ENCODE measurements at regions not wholly inside any gene's neighbourhood (a gene's known extent, or its start where the extent isn't known, plus 50 kb on each side); places are given as distances from the start of the nearest gene placed in this dataset.
A peak's percentile ranks its signal among the peaks of the same experiment; 100 is the strongest.

DNA sequence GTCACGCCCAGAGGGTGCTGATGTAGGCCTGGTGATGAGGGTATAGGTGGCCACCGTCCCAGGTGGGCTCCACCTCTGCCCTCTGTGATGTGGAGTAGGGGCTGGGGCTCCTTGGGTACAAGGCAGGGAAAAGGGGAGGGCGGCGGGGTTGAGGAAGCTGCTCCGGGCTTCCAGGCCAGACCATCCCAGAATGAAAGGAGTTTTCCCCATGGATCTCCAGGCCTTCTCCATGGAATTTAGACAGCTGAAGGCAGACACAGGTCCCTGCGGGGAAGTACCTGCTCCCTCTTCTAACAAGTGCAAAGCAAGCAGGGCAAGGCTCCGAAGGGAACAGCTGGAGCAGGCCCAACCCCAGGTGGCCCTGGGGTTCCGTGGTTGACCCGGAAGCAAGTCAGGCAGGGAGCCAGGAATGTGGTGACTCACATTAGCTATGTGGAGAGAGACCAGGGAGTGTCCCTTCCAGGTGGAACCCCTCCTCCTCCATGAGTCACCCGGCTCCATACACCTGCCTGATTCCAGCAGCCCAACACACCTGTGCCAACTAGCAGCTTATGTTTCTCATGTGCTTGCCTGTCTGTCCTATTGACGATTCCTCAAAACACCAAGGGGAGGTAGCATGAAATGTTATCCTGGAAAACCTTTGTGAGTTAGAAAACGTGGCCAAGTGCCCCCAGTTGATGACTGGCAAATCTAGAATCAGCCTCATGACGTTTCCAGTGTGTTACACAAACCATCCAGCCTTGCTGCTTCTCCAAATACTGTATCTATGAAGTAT, 59.7 kb upstream of the SNX9 start (continued):
- peak in 1 of 2 experiments; percentile 65; a peak in 1 of 4 replicates for TF ChIP-seq RCOR1 (IDR thresholded peaks at IDR 0.05; ENCODE audit: borderline replicate concordance in 1 of 2, low read depth in 2 of 2, low read length in 2 of 2)
- TF ChIP-seq ZFX (CRISPR knock-in tag; IDR thresholded peaks at IDR 0.05) = peak; percentile 86
- TF ChIP-seq ZKSCAN8 (CRISPR knock-in tag; IDR thresholded peaks at IDR 0.05) = 0 out of 2 replicates have a peak, but pooled peaks have one; percentile 64
- TF ChIP-seq TCF7 (IDR thresholded peaks at IDR 0.05; ENCODE audit: borderline replicate concordance) = no peak
- TF ChIP-seq SMARCA5 (IDR thresholded peaks at IDR 0.05) = no peak
- TF ChIP-seq YY1 (IDR thresholded peaks at IDR 0.05; ENCODE audit: borderline replicate concordance in 1 of 3, control insufficient read depth in 1 of 3, extremely low read depth in 1 of 3, insufficient read depth in 3 of 3, insufficient read length in 1 of 3, insufficient replicate concordance in 2 of 3, low read depth in 1 of 3, low read length in 2 of 3) = no peak
- TF ChIP-seq NRF1 (conservative IDR thresholded peaks at IDR 0.05 in 1 of 2, IDR thresholded peaks at IDR 0.05 in 1 of 2) = peak in 1 of 2 experiments; percentile 18; a peak in 2 of 4 replicates
- TF ChIP-seq, protein P1, sequence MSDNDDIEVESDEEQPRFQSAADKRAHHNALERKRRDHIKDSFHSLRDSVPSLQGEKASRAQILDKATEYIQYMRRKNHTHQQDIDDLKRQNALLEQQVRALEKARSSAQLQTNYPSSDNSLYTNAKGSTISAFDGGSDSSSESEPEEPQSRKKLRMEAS (CRISPR knock-in tag; IDR thresholded peaks at IDR 0.05) = 0 out of 2 replicates have a peak, but pooled peaks have one; percentile 35
- TF ChIP-seq SMARCB1 (IDR thresholded peaks at IDR 0.05; ENCODE audit: insufficient read length, low read depth) = peak; percentile 84
- no peak for TF ChIP-seq CAMTA2 (CRISPR knock-in tag; conservative IDR thresholded peaks at IDR 0.05)
- TF ChIP-seq SP1 (CRISPR knock-in tag; IDR thresholded peaks at IDR 0.05) = peak; percentile 26; the same call in 1 of the 2 replicates

All from K562 (cell line).